WERI-Rb-1 (cell line): ENCODE measurements at regions not wholly inside any gene's neighbourhood (a gene's known extent, or its start where the extent isn't known, plus 50 kb on each side); places are given as distances from the start of the nearest gene placed in this dataset.

Experiments
- DNase-seq: peaks from one replicate; pipeline ENCODE4 v3.0.0-alpha.2; 2020
- H3K27ac ChIP-seq: fragments of 250-450 bp; sonication (Bioruptor Pico); 2 replicates; pipeline ENCODE4 v1.5.1; 2020; ENCODE audit warnings: mild to moderate bottlenecking, moderate library complexity
- H3K27me3 ChIP-seq: fragments of 250-450 bp; sonication (Bioruptor Pico); 2 replicates; pipeline ENCODE4 v1.5.1; 2021; ENCODE audit warnings: mild to moderate bottlenecking, low read depth, moderate library complexity; ENCODE audit not compliant: insufficient read depth, severe bottlenecking
- H3K36me3 ChIP-seq: fragments of 250-450 bp; sonication (Bioruptor Pico); 2 replicates; pipeline ENCODE4 v1.5.1; 2020; ENCODE audit warnings: mild to moderate bottlenecking, moderate library complexity
- H3K4me3 ChIP-seq: 2 replicates; pipeline ENCODE4 v1.5.1; 2011; ENCODE audit warnings: low read depth, mild to moderate bottlenecking, control low read depth, low read length
- H3K9me3 ChIP-seq: fragments of 250-450 bp; sonication (Bioruptor Pico); 2 replicates; pipeline ENCODE4 v1.5.1; 2021; ENCODE audit warnings: mild to moderate bottlenecking, moderate library complexity; ENCODE audit not compliant: severe bottlenecking
- TF ChIP-seq, protein P1 (sequence below): IDR thresholded peaks from 2 replicates; pipeline ENCODE4 v1.5.1; 2011; ENCODE audit warnings: low read depth, mild to moderate bottlenecking, control low read depth, inconsistent platforms, low read length

GRCh38 chr13:44887515-44887914 is 101.8 kb downstream of the NUFIP1 start:
- no peak for DNase-seq
- TF ChIP-seq, protein P1, sequence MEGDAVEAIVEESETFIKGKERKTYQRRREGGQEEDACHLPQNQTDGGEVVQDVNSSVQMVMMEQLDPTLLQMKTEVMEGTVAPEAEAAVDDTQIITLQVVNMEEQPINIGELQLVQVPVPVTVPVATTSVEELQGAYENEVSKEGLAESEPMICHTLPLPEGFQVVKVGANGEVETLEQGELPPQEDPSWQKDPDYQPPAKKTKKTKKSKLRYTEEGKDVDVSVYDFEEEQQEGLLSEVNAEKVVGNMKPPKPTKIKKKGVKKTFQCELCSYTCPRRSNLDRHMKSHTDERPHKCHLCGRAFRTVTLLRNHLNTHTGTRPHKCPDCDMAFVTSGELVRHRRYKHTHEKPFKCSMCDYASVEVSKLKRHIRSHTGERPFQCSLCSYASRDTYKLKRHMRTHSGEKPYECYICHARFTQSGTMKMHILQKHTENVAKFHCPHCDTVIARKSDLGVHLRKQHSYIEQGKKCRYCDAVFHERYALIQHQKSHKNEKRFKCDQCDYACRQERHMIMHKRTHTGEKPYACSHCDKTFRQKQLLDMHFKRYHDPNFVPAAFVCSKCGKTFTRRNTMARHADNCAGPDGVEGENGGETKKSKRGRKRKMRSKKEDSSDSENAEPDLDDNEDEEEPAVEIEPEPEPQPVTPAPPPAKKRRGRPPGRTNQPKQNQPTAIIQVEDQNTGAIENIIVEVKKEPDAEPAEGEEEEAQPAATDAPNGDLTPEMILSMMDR, result no peak
- no peak overlapping the region for H3K27ac ChIP-seq

DNA sequence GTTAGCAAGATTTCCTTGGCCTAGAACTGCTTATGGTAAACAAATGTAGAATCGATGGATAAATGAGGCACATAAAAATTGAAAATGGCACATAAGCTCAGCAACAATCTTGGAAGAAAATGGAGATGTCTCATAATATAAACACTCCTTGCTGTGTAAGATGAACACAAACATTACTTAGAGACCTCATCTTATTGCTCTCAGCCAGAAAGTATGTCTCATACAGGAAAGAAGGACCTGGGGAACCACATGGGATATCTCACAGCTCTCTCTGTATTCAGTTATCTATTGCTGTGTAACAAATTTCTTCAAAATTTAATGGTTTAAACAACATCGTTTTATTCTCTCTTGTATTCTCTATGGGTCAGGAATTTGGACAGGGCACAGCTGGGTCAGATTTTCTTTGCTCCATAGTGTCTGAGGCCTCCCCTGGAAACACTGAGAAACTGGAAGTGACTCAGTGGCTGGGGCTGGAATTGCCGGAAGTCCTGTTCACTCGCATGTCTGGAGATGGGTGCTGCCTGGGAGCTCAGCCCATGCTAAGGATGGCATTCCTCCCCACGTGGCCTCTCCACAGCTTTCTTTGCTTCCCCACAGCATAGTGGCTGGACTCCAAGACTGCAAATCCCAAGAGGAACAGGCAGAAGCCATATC is 105.1 kb downstream of the NUFIP1 start:
- Histone ChIP-seq H3K27ac (no peak overlapping the region), H3K9me3 (no peaks in the 10 kb centered on the region), H3K27me3 (no peaks in the 10 kb centered on the region), H3K36me3 (no peaks in the 10 kb centered on the region), H3K4me3 (no peak overlapping the region)
- TF ChIP-seq, protein P1, result no peak
- DNase-seq, result no peak

More at GRCh38 chr13:44887515-44887914, 101.8 kb downstream of the NUFIP1 start:
- Histone ChIP-seq H3K36me3 (no peaks in the 10 kb centered on the region), H3K27me3 (no peaks in the 10 kb centered on the region), H3K4me3 (no peak overlapping the region), H3K9me3 (no peaks in the 10 kb centered on the region)

GRCh38 chr13:44879452-44880058 is 109.7 kb downstream of the NUFIP1 start:
- Histone ChIP-seq H3K27ac (no peak overlapping the region), H3K27me3 (no peaks in the 10 kb centered on the region), H3K36me3 (no peaks in the 10 kb centered on the region), H3K4me3 (no peak overlapping the region), H3K9me3 (no peaks in the 10 kb centered on the region)
- TF ChIP-seq, protein P1, result 0 out of 2 replicates have a peak, but pooled peaks have one; percentile 35
- no peak for DNase-seq

DNA sequence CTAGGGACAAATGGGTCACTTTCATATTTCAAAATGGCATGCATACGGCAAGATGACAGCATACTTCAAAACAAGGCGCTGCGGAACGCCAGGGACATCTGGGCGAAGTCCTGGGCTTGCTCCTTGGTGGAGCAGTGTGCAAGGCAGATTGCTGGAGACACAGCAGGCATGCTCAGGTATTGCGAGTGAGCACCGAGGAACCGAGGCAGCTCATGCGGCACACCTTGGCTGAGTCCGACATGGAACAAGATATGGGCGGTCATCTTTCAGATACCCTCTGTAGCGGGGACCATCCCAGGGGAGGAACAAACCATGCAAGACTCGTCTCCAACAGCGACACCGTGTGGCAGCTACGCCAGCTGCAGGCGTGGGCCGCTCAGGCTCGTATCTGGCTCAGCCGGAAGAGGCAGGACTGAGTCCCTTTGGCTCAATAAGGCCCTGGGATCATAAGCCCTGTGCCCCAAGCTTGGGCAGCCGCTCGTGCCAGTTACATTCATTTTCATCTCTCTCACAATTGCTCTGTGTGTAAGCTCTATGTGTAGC is 112.4 kb downstream of the NUFIP1 start:
- Histone ChIP-seq H3K36me3 (no peaks in the 10 kb centered on the region), H3K27me3 (no peaks in the 10 kb centered on the region), H3K27ac (no peak overlapping the region), H3K9me3 (no peaks in the 10 kb centered on the region), H3K4me3 (no peak overlapping the region)
- DNase-seq, result peak; percentile 24
- TF ChIP-seq, protein P1, result peak; percentile 56

DNA sequence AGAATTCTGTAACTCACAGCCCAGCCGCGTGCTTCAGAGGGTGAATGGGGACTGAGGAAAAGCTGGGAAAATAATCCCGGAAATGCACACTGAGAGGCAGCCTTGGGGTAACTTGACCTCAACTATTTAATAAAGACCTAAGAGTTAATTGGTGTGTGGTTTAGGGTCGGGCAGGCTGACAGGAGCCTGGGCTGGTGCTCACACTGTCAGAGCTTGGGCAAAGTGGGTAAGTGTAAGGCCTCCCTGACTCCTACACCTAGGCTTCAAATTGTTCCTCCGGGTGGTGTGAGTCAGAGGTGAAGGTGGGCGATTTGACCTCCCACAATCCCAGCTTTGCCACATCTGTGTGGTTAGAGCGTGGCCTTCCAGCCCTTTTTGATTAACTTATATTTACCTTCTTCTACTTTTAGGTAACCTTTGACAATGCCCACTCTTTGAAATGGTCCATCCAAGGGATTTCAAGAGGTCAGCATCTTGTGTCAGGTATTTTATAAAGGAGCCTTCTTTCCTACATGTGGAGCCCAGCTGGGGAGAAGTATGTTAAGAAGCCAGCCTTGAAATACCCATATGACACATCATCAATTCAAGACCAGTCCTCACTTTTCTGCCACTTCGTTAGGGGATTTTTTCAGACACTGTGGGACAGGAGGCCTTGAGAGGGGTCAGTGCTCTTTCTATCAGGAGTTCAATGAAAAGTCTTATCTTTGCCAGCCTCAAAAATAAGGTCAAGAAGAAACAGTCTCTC is 114.2 kb downstream of the NUFIP1 start:
- TF ChIP-seq, protein P1, result no peak
- Histone ChIP-seq H3K9me3 (no peaks in the 10 kb centered on the region), H3K27ac (no peak overlapping the region), H3K4me3 (no peak overlapping the region), H3K36me3 (no peaks in the 10 kb centered on the region), H3K27me3 (no peaks in the 10 kb centered on the region)
- DNase-seq, result no peak
